ENCODE measurements at regions not wholly inside any gene's neighbourhood (a gene's known extent, or its start where the extent isn't known, plus 50 kb on each side); places are given as distances from the start of the nearest gene placed in this dataset.

DNA sequence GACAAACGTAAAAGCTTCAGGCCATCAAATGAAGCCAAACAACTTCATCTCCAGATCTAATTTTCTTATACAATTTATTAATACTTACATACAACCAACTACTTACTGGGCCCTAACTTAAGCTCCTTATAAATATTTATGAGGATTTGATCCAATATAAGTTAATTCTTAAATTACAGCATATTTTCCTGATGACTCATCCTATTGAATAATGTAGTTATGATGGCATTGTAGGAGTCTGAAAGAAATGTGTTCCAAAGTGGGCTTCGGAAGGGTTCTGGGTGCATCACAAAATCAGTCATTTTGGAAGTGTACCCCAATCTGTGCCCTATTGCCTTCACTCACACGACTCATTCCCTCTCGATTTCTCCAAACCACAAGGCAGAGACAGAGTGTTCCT is 455.1 kb upstream of the CTSO start:
- DNase-seq (ENCODE audit: insufficient read length, low spot score) = no peak
- TF ChIP-seq, protein P1, sequence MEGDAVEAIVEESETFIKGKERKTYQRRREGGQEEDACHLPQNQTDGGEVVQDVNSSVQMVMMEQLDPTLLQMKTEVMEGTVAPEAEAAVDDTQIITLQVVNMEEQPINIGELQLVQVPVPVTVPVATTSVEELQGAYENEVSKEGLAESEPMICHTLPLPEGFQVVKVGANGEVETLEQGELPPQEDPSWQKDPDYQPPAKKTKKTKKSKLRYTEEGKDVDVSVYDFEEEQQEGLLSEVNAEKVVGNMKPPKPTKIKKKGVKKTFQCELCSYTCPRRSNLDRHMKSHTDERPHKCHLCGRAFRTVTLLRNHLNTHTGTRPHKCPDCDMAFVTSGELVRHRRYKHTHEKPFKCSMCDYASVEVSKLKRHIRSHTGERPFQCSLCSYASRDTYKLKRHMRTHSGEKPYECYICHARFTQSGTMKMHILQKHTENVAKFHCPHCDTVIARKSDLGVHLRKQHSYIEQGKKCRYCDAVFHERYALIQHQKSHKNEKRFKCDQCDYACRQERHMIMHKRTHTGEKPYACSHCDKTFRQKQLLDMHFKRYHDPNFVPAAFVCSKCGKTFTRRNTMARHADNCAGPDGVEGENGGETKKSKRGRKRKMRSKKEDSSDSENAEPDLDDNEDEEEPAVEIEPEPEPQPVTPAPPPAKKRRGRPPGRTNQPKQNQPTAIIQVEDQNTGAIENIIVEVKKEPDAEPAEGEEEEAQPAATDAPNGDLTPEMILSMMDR (IDR thresholded peaks at IDR 0.05; ENCODE audit: insufficient read depth, missing control alignments) = no peak
- no peak for FAIRE-seq

DNA sequence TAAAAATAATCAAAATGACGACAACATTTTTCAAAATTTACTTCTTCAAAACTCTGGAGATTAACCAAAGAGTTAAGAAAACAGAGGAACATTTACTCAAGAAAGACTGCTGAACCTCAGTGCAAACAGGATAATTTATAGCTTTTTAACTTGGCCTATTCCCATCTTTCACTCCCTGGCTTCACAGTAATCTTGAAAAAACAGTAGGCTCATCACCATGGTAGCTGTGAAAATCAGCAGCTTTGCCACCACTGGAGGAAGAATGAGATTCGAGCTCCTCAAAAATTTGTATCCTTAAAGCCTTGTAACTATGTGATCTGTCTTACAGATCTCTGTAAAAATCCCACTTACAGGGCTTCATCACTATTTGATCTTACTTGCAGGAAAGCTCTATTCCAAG is 447.7 kb upstream of the CTSO start:
- TF ChIP-seq, protein P1 (IDR thresholded peaks at IDR 0.05; ENCODE audit: insufficient read depth, missing control alignments) = no peak
- FAIRE-seq = no peak
- no peak for DNase-seq (ENCODE audit: insufficient read length, low spot score)

DNA sequence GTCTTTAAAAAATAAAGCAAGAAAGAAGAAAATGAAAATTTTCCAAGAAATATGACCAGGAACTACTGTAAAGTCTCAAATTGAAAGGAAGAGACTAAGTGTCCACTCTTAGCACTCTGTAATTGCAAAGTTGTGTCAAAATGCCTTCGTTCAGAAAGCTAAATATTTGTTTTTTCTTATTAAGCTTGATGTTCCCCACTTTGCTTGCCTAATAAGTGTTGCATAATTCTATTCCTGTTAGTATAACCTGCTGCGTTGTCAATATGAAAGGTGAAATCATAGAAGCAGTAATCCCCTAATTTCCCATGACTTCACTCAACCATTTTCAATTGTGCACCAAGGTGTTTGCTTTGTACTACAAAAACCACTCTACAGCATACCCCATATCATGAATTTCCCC is 442.9 kb upstream of the CTSO start:
- TF ChIP-seq, protein P1 (IDR thresholded peaks at IDR 0.05; ENCODE audit: insufficient read depth, missing control alignments) = no peak
- no peak for DNase-seq (ENCODE audit: insufficient read length, low spot score)
- FAIRE-seq = no peak

DNA sequence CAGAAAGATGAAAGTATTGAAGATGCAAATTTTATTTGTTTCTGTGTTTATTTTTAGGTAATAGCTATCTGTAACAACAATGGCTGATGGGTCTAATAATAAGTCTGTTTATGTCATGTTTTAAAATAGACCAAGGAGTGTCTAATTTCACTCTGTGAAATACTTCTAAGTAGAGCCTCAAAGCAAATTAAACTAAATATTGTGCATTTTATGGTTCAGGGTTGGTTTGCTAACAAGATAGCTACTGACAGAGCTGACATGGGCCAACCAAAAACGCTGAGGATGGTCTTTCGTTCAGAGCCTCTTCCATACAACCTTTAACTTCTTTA is 437.6 kb upstream of the CTSO start:
- no peak for FAIRE-seq

DNA sequence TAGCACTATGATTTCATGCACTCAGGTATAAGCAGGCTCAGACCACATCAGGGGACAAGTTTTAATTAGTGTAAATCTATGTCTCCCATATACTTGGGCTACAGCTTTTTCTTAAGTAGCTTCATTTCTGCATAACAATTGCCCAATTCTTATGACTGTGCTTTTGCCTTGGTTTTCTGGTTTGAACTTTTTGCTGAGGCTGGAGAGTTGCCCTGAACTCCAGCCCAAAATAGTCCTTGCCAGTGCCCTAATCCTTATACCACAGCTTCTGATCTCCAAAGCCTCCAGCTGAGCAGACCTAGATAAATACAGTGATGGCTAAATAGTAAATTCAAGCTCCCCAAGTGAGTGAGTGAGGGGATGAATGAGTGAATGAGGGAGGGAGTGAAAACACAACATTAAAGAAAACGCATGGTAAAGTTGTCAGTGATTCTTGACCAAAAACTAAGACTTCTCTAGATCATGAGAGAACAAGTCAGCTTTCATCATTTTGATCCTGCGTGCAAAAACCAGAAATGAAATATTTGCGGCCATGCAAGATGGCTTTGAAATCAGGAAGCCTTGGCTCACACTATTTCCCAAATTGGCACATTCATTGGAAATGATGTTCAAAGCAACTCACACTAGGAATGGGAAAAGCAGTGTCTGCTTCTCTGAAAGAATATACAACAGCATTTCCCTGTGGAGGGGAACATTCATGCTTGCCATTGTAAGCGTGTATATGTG is 437.1 kb upstream of the CTSO start:
- FAIRE-seq (no peak), DNase-seq (ENCODE audit: insufficient read length, low spot score) (no peak)
- TF ChIP-seq, protein P1 (IDR thresholded peaks at IDR 0.05; ENCODE audit: insufficient read depth, missing control alignments) = no peak

More for the DNA sequence above, 437.6 kb upstream of the CTSO start:
- DNase-seq (ENCODE audit: insufficient read length, low spot score) = no peak
- TF ChIP-seq, protein P1 (IDR thresholded peaks at IDR 0.05; ENCODE audit: insufficient read depth, missing control alignments) = no peak

DNA sequence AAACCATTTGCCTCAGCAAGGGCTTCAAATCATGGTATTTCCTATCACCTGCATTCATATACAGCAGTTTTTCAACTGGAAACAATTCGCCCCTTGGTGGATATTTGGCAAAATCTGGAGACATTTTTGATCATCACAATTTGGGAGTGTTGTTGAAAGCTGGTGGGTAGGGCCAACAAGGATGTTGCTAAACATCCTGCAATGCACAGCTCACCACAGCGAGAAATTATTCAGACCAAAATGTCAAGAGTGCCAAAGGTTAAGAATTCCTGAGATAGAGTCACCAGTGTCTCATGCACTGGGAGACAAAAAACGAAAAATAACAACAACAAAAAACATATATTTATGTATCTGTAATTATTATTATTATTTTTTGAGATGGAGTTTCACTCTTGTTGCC is 435.2 kb upstream of the CTSO start:
- FAIRE-seq (no peak), DNase-seq (ENCODE audit: insufficient read length, low spot score) (no peak)
- TF ChIP-seq, protein P1 (IDR thresholded peaks at IDR 0.05; ENCODE audit: insufficient read depth, missing control alignments) = no peak

DNA sequence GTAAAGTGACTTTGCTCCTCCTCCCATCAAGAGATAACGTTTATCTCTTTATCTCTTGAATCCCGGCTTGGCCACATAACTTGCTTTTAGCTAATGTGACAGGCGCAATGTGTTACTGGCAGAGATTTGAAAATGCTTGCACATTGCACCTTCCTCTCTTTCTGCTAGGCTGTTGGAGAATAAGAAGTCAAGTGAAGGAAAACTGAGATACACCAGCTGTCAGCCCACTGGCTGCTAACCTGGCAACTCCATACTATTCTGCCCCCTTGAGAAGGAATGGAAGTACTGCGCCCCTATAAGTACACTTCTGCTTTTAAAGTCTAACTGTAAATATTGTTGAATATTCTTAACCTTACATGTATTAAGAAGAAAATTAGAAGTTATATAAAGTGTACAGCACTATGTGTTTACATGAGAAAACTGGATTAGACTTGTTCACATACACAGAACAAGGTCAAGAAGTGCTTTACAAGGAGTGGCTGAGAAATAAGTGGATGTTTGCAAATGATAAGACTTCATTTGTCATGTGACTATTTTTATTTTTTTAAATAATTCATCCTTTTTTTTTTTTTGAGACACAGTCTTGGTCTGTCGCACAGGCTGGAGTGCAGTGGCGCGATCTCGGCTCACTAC is 424.5 kb upstream of the CTSO start:
- TF ChIP-seq, protein P1 (IDR thresholded peaks at IDR 0.05; ENCODE audit: insufficient read depth, missing control alignments) = peak; percentile 54
- DNase-seq (ENCODE audit: insufficient read length, low spot score) = no peak
- no peak for FAIRE-seq
